ENCODE measurements at regions not wholly inside any gene's neighbourhood (a gene's known extent, or its start where the extent isn't known, plus 50 kb on each side); places are given as distances from the start of the nearest gene placed in this dataset.

GRCh38 chr9:95620314-95620713, 103.5 kb upstream of the PTCH1 start:
- TF ChIP-seq EED (IDR thresholded peaks at IDR 0.05; ENCODE audit: low read depth) = no peak
- no peak for TF ChIP-seq E4F1 (IDR thresholded peaks at IDR 0.05; ENCODE audit: borderline replicate concordance, partially characterized antibody)
- TF ChIP-seq MTA2 (IDR thresholded peaks at IDR 0.05; ENCODE audit: low read depth) = no peak
